ENCODE measurements at regions not wholly inside any gene's neighbourhood (a gene's known extent, or its start where the extent isn't known, plus 50 kb on each side); places are given as distances from the start of the nearest gene placed in this dataset.

DNA sequence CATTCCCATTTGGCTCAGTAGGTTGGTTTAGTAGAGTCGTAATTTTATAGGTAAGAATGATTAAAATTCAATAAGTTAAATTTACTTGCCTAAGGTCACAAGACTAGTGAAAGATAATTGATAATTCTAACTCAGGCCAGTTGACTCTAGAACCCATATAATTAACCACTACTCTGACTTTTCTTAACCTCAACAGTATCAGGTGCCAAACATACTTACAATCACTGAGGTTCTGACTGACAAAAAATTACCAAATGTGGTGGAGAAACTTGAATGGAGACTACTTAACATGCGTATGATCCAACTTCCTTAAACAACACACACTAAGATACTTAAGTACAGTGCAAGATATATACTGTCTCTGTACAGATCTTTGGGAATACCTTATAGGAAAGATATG is 667.3 kb upstream of the SORCS1 start:
- no peak for TF ChIP-seq CTCF (IDR thresholded peaks at IDR 0.05)
- no peak for TF ChIP-seq POLR2A (IDR thresholded peaks at IDR 0.05)

Measured in tibial nerve (tissue), 3 donors.